HEK293 (cell line): ENCODE measurements at regions not wholly inside any gene's neighbourhood (a gene's known extent, or its start where the extent isn't known, plus 50 kb on each side); places are given as distances from the start of the nearest gene placed in this dataset.

ENCODE experiments used
- CTCF ChIA-PET: fragments of 350-600 bp; formaldehyde crosslinking; extraction: SDS; loops from one replicate; lab custom pipeline; 2021; ENCODE audit warnings: antibody characterized with exemption; lab: Yijun Ruan, JAX
- POLR2A ChIA-PET: fragments of 300-600 bp; formaldehyde crosslinking; extraction: SDS; loops from one replicate; lab custom pipeline; 2020; ENCODE audit warnings: antibody characterized with exemption, inconsistent platforms; lab: Yijun Ruan, JAX
- H3K27ac ChIP-seq: fragments of 200-500 bp; sonication (Bioruptor generic); 2 replicates; pipeline ENCODE4 v1.5.1; 2014; ENCODE audit warnings: low read depth, low read length, control low read depth, inconsistent platforms; ENCODE audit errors: extremely low read depth
- H3K36me3 ChIP-seq, 2 experiments: fragments of 200-500 bp in 1 of 2; sonication (Bioruptor generic) in 1 of 2; 1 replicate in 1 of 2; 2 replicates in 1 of 2; pipeline ENCODE4 v1.5.1; 2014 to 2017; ENCODE audit warnings: inconsistent platforms in 2 of 2, low read length in 2 of 2; ENCODE audit not compliant: control insufficient read depth in 2 of 2, insufficient read depth in 1 of 2
- H3K4me1 ChIP-seq: fragments of 200-500 bp; sonication (Bioruptor generic); 2 replicates; pipeline ENCODE4 v1.5.1; 2014; ENCODE audit warnings: mild to moderate bottlenecking, low read length, inconsistent platforms; ENCODE audit not compliant: control insufficient read depth, insufficient read depth
- H3K4me3 ChIP-seq: 2 replicates; pipeline ENCODE4 v1.5.1; 2011; ENCODE audit warnings: low read depth, mild to moderate bottlenecking, control low read depth, low read length, moderate library complexity
- H3K9me3 ChIP-seq: fragments of 200-500 bp; sonication (Bioruptor generic); 2 replicates; pipeline ENCODE4 v1.5.1; 2014; ENCODE audit warnings: low read depth, low read length, inconsistent platforms; ENCODE audit not compliant: control insufficient read depth, insufficient read depth
- GLIS1 ChIP-seq: fragments of 450-650 bp; formaldehyde crosslinking; IDR thresholded peaks from 2 replicates; pipeline ENCODE4 v1.5.1; 2016; ENCODE audit warnings: missing biosample characterization, missing genetic modification characterization
- KLF16 ChIP-seq: fragments of 450-650 bp; formaldehyde crosslinking; IDR thresholded peaks from 2 replicates; pipeline ENCODE4 v1.5.1; 2017; ENCODE audit warnings: missing biosample characterization, missing genetic modification characterization
- SALL2 ChIP-seq: fragments of 450-650 bp; formaldehyde crosslinking; IDR thresholded peaks from 2 replicates; pipeline ENCODE4 v1.5.0; 2017; ENCODE audit warnings: missing biosample characterization, mild to moderate bottlenecking, missing genetic modification characterization, borderline replicate concordance
- SETDB1 ChIP-seq: IDR thresholded peaks from one replicate; pipeline ENCODE4 v1.6.1; 2017; ENCODE audit warnings: mild to moderate bottlenecking, low read length, moderate library complexity, mixed read lengths; ENCODE audit not compliant: insufficient read length
- YY2 ChIP-seq: fragments of 450-650 bp; formaldehyde crosslinking; IDR thresholded peaks from 2 replicates; pipeline ENCODE4 v1.5.1; 2016; ENCODE audit warnings: missing biosample characterization, missing genetic modification characterization
- ZBTB48 ChIP-seq: fragments of 450-650 bp; formaldehyde crosslinking; IDR thresholded peaks from 2 replicates; pipeline ENCODE4 v1.5.1; 2016; ENCODE audit warnings: missing biosample characterization, missing genetic modification characterization
- ZFP3 ChIP-seq: fragments of 450-650 bp; formaldehyde crosslinking; IDR thresholded peaks from 2 replicates; pipeline ENCODE4 v1.5.1; 2016; ENCODE audit warnings: low read depth, missing biosample characterization, missing genetic modification characterization
- ZNF175 ChIP-seq: fragments of 450-650 bp; formaldehyde crosslinking; IDR thresholded peaks from 2 replicates; pipeline ENCODE4 v1.5.1; 2016; ENCODE audit warnings: missing biosample characterization, missing genetic modification characterization
- ZNF184 ChIP-seq: fragments of 450-650 bp; IDR thresholded peaks from 2 replicates; pipeline ENCODE4 v1.5.1; 2018; ENCODE audit warnings: missing biosample characterization, mild to moderate bottlenecking, missing genetic modification characterization
- ZNF23 ChIP-seq: fragments of 450-650 bp; formaldehyde crosslinking; IDR thresholded peaks from 2 replicates; pipeline ENCODE4 v1.5.1; 2016; ENCODE audit warnings: missing biosample characterization, missing genetic modification characterization, borderline replicate concordance
- ZNF404 ChIP-seq: fragments of 450-650 bp; formaldehyde crosslinking; IDR thresholded peaks from 2 replicates; pipeline ENCODE4 v1.5.1; 2017; ENCODE audit warnings: missing biosample characterization, missing genetic modification characterization
- ZNF426 ChIP-seq: fragments of 450-650 bp; formaldehyde crosslinking; IDR thresholded peaks from 2 replicates; pipeline ENCODE4 v1.5.1; 2017; ENCODE audit warnings: missing biosample characterization, missing genetic modification characterization, mild to moderate bottlenecking, inconsistent platforms, moderate library complexity
- ZNF48 ChIP-seq: fragments of 450-650 bp; formaldehyde crosslinking; IDR thresholded peaks from 2 replicates; pipeline ENCODE4 v1.5.1; 2016; ENCODE audit warnings: missing biosample characterization, missing genetic modification characterization
- ZNF510 ChIP-seq: fragments of 450-650 bp; formaldehyde crosslinking; IDR thresholded peaks from 2 replicates; pipeline ENCODE4 v1.5.1; 2018; ENCODE audit warnings: mild to moderate bottlenecking, missing genetic modification characterization, missing biosample characterization; ENCODE audit not compliant: insufficient replicate concordance
- ZNF514 ChIP-seq: fragments of 450-650 bp; formaldehyde crosslinking; IDR thresholded peaks from 2 replicates; pipeline ENCODE4 v1.5.1; 2016; ENCODE audit warnings: missing biosample characterization, missing genetic modification characterization
- ZNF544 ChIP-seq: fragments of 450-650 bp; formaldehyde crosslinking; IDR thresholded peaks from 2 replicates; pipeline ENCODE4 v1.5.0; 2017; ENCODE audit warnings: missing biosample characterization, missing genetic modification characterization
- ZNF549 ChIP-seq: fragments of 450-650 bp; IDR thresholded peaks from 2 replicates; pipeline ENCODE4 v1.5.1; 2018; ENCODE audit warnings: missing biosample characterization, missing genetic modification characterization, mild to moderate bottlenecking, inconsistent platforms, moderate library complexity
- ZNF558 ChIP-seq: fragments of 450-650 bp; formaldehyde crosslinking; IDR thresholded peaks from 2 replicates; pipeline ENCODE4 v1.5.1; 2016; ENCODE audit warnings: missing biosample characterization, missing genetic modification characterization
- ZNF610 ChIP-seq: fragments of 450-650 bp; formaldehyde crosslinking; IDR thresholded peaks from 2 replicates; pipeline ENCODE4 v1.5.1; 2016; ENCODE audit warnings: missing biosample characterization, missing genetic modification characterization, borderline replicate concordance
- ZNF664 ChIP-seq: fragments of 450-650 bp; formaldehyde crosslinking; IDR thresholded peaks from 2 replicates; pipeline ENCODE4 v1.5.1; 2016; ENCODE audit warnings: missing biosample characterization, missing genetic modification characterization
- ZNF701 ChIP-seq: fragments of 450-650 bp; formaldehyde crosslinking; IDR thresholded peaks from 2 replicates; pipeline ENCODE4 v1.5.1; 2016; ENCODE audit warnings: missing biosample characterization, missing genetic modification characterization
- ZNF707 ChIP-seq: fragments of 450-650 bp; formaldehyde crosslinking; IDR thresholded peaks from 2 replicates; pipeline ENCODE4 v1.5.1; 2016; ENCODE audit warnings: missing biosample characterization, missing genetic modification characterization
- ZNF747 ChIP-seq: fragments of 450-650 bp; formaldehyde crosslinking; IDR thresholded peaks from 2 replicates; pipeline ENCODE4 v1.5.1; 2016; ENCODE audit warnings: missing biosample characterization, missing genetic modification characterization
- ZNF777 ChIP-seq: fragments of 450-650 bp; formaldehyde crosslinking; IDR thresholded peaks from 2 replicates; pipeline ENCODE4 v1.5.1; 2017; ENCODE audit warnings: missing biosample characterization, missing genetic modification characterization, borderline replicate concordance
- TF ChIP-seq, protein P1 (sequence below): fragments of 450-650 bp; formaldehyde crosslinking; IDR thresholded peaks from 2 replicates; pipeline ENCODE4; 2016; ENCODE audit warnings: missing biosample characterization, missing genetic modification characterization
- TF ChIP-seq, protein P2 (sequence below): fragments of 450-650 bp; formaldehyde crosslinking; IDR thresholded peaks from 2 replicates; pipeline ENCODE4 v1.5.1; 2016; ENCODE audit warnings: missing biosample characterization, missing genetic modification characterization
- TF ChIP-seq, protein P3 (sequence below): fragments of 450-650 bp; formaldehyde crosslinking; IDR thresholded peaks from 2 replicates; pipeline ENCODE4 v1.5.1; 2016; ENCODE audit warnings: missing biosample characterization, missing genetic modification characterization

DNA sequence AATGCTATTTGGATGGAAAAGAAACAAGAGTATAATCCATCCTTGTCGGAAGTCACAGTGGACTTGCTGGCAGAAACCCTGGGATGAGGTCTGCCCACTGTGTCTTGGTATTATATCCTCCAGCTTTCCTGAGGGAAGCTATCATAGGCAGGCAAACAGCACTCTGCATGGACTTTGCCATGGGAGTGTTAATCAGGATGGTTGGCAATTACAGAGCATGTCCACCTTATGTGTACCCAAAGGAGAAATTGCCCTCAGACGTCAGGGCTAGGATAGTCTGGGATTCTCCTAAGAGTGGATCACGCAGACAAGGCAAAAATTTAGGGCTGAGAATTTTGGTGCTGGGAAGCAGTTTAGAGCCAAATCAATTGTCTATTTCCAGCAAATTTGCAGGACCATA is 184.9 kb upstream of the ESRRG start:
- Histone ChIP-seq H3K4me1 (no peaks in the 10 kb centered on the region), H3K36me3 (no peaks in the 10 kb centered on the region), H3K4me3 (no peak overlapping the region), H3K27ac (no peak overlapping the region), H3K9me3 (no peaks in the 10 kb centered on the region)
- POLR2A ChIA-PET = interaction anchor here (0.6 kb wide), 1 partner anchor 127 kb away, joined by 4 read pairs; no protein-coding TSS in a partner anchor
- CTCF ChIA-PET = no interaction called here
- no peak for TF ChIP-seq ZFP3 (tag by site-specific recombination)
- TF ChIP-seq ZNF544 (tag by site-specific recombination) = no peak
- TF ChIP-seq ZNF549 = no peak
- TF ChIP-seq ZNF175 (tag by site-specific recombination) = no peak
- no peak for TF ChIP-seq YY2 (tag by site-specific recombination)
- no peak for TF ChIP-seq ZNF558
- no peak for TF ChIP-seq ZNF48 (tag by site-specific recombination)
- no peak for TF ChIP-seq ZBTB48 (tag by site-specific recombination)
- TF ChIP-seq ZNF514 = no peak
- TF ChIP-seq, protein P1, sequence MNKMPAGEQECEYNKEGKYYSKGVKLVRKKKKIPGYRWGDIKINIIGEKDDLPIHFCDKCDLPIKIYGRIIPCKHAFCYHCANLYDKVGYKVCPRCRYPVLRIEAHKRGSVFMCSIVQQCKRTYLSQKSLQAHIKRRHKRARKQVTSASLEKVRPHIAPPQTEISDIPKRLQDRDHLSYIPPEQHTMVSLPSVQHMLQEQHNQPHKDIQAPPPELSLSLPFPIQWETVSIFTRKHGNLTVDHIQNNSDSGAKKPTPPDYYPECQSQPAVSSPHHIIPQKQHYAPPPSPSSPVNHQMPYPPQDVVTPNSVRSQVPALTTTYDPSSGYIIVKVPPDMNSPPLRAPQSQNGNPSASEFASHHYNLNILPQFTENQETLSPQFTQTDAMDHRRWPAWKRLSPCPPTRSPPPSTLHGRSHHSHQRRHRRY (tag by site-specific recombination) = no peak
- TF ChIP-seq SETDB1 = no peak
- no peak for TF ChIP-seq ZNF404
- no peak for TF ChIP-seq KLF16 (tag by site-specific recombination)
- no peak for TF ChIP-seq ZNF707 (tag by site-specific recombination)

DNA sequence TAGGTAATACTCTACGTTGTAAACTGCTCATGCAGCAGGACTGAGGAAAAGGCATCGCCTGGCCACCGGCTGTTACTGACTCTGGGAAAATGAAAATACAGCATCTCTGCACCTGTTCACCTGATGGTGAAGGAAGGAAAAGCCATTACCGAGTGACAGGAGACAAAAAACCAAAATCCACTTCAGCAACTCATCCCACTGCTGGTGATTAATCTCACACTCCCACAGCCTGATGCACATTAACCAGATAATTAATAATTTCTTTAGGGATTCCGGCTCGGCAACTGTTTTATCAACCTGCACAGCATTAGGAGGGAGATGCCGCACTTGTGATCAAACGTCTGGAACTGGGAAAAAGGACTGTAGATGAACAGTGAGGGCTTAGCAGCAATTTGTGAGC is 183.9 kb upstream of the ESRRG start:
- H3K4me1 ChIP-seq = no peaks in the 10 kb centered on the region
- no peak overlapping the region for H3K4me3 ChIP-seq
- POLR2A ChIA-PET = no interaction called here
- H3K36me3 ChIP-seq = no peaks in the 10 kb centered on the region
- TF ChIP-seq ZNF184 (tag by site-specific recombination) (no peak), KLF16 (tag by site-specific recombination) (no peak), ZNF747 (tag by site-specific recombination) (no peak), SALL2 (tag by site-specific recombination) (no peak), ZNF426 (tag by site-specific recombination) (no peak), ZNF664 (tag by site-specific recombination) (no peak), GLIS1 (tag by site-specific recombination) (no peak), ZNF23 (tag by site-specific recombination) (no peak), ZNF510 (tag by site-specific recombination) (no peak), ZNF777 (tag by site-specific recombination) (no peak), ZNF610 (tag by site-specific recombination) (no peak), ZNF514 (no peak), ZNF701 (tag by site-specific recombination) (no peak)
- TF ChIP-seq, protein P2, sequence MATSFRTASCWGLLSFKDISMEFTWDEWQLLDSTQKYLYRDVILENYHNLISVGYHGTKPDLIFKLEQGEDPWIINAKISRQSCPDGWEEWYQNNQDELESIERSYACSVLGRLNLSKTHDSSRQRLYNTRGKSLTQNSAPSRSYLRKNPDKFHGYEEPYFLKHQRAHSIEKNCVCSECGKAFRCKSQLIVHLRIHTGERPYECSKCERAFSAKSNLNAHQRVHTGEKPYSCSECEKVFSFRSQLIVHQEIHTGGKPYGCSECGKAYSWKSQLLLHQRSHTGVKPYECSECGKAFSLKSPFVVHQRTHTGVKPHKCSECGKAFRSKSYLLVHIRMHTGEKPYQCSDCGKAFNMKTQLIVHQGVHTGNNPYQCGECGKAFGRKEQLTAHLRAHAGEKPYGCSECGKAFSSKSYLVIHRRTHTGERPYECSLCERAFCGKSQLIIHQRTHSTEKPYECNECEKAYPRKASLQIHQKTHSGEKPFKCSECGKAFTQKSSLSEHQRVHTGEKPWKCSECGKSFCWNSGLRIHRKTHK (tag by site-specific recombination) = no peak
- TF ChIP-seq, protein P3, sequence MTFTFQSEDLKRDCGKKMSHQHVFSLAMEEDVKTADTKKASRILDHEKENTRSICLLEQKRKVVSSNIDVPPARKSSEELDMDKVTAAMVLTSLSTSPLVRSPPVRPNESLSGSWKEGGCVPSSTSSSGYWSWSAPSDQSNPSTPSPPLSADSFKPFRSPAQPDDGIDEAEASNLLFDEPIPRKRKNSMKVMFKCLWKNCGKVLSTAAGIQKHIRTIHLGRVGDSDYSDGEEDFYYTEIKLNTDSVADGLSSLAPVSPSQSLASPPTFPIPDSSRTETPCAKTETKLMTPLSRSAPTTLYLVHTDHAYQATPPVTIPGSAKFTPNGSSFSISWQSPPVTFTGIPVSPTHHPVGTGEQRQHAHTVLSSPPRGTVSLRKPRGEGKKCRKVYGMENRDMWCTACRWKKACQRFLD (tag by site-specific recombination) = no peak
- TF ChIP-seq, all 188 proteins: peak for 0
- Histone ChIP-seq H3K9me3 (no peaks in the 10 kb centered on the region), H3K27ac (no peak overlapping the region)
- CTCF ChIA-PET = interaction anchor here (0.6 kb wide), 1 partner anchor 11 kb away, joined by 3 read pairs; no protein-coding TSS in a partner anchor
